OCI-LY1 (cell line): ENCODE measurements at regions not wholly inside any gene's neighbourhood (a gene's known extent, or its start where the extent isn't known, plus 50 kb on each side); places are given as distances from the start of the nearest gene placed in this dataset.

ENCODE experiments used
- EZH2 ChIP-seq: fragments of 200-600 bp; sonication (generic), shearing (Covaris generic); IDR thresholded peaks from 2 replicates; pipeline ENCODE4 v1.8.0; 2017; ENCODE audit warnings: borderline replicate concordance, mixed run types, mild to moderate bottlenecking, antibody characterized with exemption, low read length, moderate library complexity, mixed read lengths
- TF ChIP-seq, protein P1 (sequence below): fragments of 200-600 bp; sonication (generic), shearing (Covaris generic); IDR thresholded peaks from 2 replicates; pipeline ENCODE4 v1.5.1; 2017; ENCODE audit warnings: mild to moderate bottlenecking, antibody characterized with exemption, low read length, moderate library complexity, mixed read lengths

DNA sequence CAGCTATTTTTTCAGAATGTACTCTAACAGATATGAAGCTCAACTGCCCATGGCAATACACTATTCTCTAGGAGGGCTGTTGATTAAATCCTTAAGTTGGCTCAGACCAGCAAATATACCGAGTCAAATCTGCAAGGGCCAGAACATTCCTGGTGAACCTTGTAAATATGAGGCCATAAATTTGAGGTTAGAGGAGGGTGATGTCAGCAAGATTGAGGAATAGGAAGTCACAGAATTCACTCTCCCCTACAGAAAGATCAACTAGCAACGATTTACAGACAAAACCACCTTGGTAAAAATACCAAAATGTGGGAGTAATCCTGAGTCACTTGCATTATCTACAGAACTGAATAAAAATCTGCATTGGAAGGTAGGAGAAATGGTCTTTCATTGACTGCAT is 399.3 kb downstream of the GPM6A start:
- TF ChIP-seq, protein P1, sequence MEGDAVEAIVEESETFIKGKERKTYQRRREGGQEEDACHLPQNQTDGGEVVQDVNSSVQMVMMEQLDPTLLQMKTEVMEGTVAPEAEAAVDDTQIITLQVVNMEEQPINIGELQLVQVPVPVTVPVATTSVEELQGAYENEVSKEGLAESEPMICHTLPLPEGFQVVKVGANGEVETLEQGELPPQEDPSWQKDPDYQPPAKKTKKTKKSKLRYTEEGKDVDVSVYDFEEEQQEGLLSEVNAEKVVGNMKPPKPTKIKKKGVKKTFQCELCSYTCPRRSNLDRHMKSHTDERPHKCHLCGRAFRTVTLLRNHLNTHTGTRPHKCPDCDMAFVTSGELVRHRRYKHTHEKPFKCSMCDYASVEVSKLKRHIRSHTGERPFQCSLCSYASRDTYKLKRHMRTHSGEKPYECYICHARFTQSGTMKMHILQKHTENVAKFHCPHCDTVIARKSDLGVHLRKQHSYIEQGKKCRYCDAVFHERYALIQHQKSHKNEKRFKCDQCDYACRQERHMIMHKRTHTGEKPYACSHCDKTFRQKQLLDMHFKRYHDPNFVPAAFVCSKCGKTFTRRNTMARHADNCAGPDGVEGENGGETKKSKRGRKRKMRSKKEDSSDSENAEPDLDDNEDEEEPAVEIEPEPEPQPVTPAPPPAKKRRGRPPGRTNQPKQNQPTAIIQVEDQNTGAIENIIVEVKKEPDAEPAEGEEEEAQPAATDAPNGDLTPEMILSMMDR: no peak
- no peak for TF ChIP-seq EZH2
